ENCODE measurements at regions not wholly inside any gene's neighbourhood (a gene's known extent, or its start where the extent isn't known, plus 50 kb on each side); places are given as distances from the start of the nearest gene placed in this dataset.

GRCh38 chr15:25055356-25056068, 100.7 kb downstream of the SNRPN start:
- CTCF ChIA-PET = no interaction called here
- peak overlapping the region in 1 of 2 donors; percentile 29 for H3K4me3 ChIP-seq (ENCODE audit: control insufficient read depth in 1 of 2, extremely low read depth in 1 of 2, low read length in 1 of 2)
- WGBS (ENCODE audit: insufficient coverage) = 85% methylated on average over 9 of the region's 9 CpGs

DNA sequence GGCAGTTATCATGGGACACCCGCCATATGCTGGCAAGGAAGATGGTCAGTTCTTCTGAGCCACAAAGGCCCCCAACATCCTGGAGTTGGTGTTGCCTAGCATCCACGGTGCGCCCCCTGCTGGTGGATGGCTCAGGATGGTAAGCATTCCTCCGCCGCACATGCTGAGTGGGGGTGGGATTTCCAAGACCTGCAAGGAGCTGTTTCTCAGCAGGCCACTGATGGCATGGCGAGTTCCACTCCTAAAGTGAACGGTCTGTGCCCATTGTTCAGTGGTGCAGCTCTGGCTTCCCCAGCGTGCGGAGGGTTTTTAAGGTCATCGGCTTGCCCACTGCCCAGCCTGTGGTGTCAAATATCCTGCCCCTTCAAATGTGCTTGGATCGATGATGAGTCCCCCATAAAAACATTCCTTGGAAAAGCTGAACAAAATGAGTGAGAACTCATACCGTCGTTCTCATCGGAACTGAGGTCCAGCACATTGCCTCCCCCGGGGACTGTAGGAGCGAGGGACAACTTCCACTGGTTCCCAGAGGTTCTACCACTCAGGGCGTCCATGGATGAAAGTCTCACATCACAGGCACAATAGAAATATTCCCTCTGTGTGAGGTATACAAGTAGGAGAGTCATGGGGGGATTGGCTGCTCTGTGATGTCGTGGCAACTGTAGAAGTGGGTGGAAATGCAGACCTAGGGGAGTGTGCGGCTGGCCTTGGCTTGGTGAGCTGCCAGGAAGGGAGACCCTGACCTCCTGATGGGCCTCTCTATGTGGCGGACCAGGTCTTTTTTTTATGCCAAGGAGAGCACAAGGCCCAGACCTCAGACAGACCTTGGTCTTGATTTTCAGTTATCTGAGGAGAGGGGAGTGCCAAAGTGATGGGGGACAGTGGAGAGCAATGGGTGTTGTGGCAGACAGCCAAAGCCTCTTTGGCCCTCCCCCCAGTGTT, 102.0 kb downstream of the SNRPN start:
- ATAC-seq (replicated peaks in 1 of 4) = no peak
- Histone ChIP-seq H3K36me3 (ENCODE audit: control insufficient read depth in 2 of 2, extremely low read depth in 1 of 2, insufficient read depth in 1 of 2, low read length in 1 of 2) (peaks cover 19 to 50% of the 10 kb centered on the region in 2 donors), H3K4me3 (ENCODE audit: control insufficient read depth in 1 of 2, extremely low read depth in 1 of 2, low read length in 1 of 2) (peak overlapping the region in 1 of 2 donors; percentile 29), H3K9me3 (peaks cover 10% of the 10 kb centered on the region), H3K27me3 (replicated peaks in 1 of 2; ENCODE audit: control insufficient read depth in 2 of 2, extremely low read depth in 1 of 2, insufficient read depth in 2 of 2, low read length in 1 of 2) (no peaks in the 10 kb centered on the region), H3K27ac (ENCODE audit: low read length) (no peak overlapping the region), H3K4me1 (ENCODE audit: control insufficient read depth in 1 of 2, extremely low read depth in 1 of 2, insufficient read depth in 2 of 2, low read length in 2 of 2) (no peaks in the 10 kb centered on the region)
- Mint-ChIP-seq H3K27me3 (no peaks in the 10 kb centered on the region), H3K9me3 (peaks cover 22 to 83% (median 72%) of the 10 kb centered on the region in 3 donors), H3K27ac (no peak overlapping the region), H3K36me3 (peaks cover 98% of the 10 kb centered on the region), H3K4me1 (peaks cover 0 to 5% (median 0%) of the 10 kb centered on the region in 3 donors), H3K4me3 (peak overlapping the region in 1 of 3 donors; percentile 15)
- ChIA-PET POLR2A (no interaction called here), CTCF (interaction anchor here in 1 of 2 donors (0.5 kb wide), 1 partner anchor 877 kb away, joined by 4 read pairs; no protein-coding TSS in a partner anchor)
- DNase-seq = peak in 1 of 35 experiments; percentile 19
- 89% methylated on average over 13 of the region's 20 CpGs for WGBS (ENCODE audit: insufficient coverage)

More at GRCh38 chr15:25055356-25056068, 100.7 kb downstream of the SNRPN start:
- H3K36me3 ChIP-seq (ENCODE audit: control insufficient read depth in 2 of 2, extremely low read depth in 1 of 2, insufficient read depth in 1 of 2, low read length in 1 of 2) = peaks cover 19 to 48% of the 10 kb centered on the region in 2 donors
- no peaks in the 10 kb centered on the region for H3K27me3 Mint-ChIP-seq
- H3K9me3 Mint-ChIP-seq = peaks cover 23 to 86% (median 77%) of the 10 kb centered on the region in 3 donors
- H3K27ac Mint-ChIP-seq = no peak overlapping the region
- ATAC-seq (replicated peaks in 1 of 4) (no peak), DNase-seq (no peak)
- peaks cover 98% of the 10 kb centered on the region for H3K36me3 Mint-ChIP-seq
- peaks cover 10% of the 10 kb centered on the region for H3K9me3 ChIP-seq
- peaks cover 0 to 5% (median 0%) of the 10 kb centered on the region in 3 donors for H3K4me1 Mint-ChIP-seq
- no peak overlapping the region for H3K4me3 Mint-ChIP-seq
- no peaks in the 10 kb centered on the region for H3K4me1 ChIP-seq (ENCODE audit: control insufficient read depth in 1 of 2, extremely low read depth in 1 of 2, insufficient read depth in 2 of 2, low read length in 2 of 2)
- peaks cover 0 to under 1% of the 10 kb centered on the region in 2 experiments for H3K27me3 ChIP-seq (replicated peaks in 1 of 2; ENCODE audit: control insufficient read depth in 2 of 2, extremely low read depth in 1 of 2, insufficient read depth in 2 of 2, low read length in 1 of 2)
- no peak overlapping the region for H3K27ac ChIP-seq (ENCODE audit: low read length)
- POLR2A ChIA-PET = no interaction called here

DNA sequence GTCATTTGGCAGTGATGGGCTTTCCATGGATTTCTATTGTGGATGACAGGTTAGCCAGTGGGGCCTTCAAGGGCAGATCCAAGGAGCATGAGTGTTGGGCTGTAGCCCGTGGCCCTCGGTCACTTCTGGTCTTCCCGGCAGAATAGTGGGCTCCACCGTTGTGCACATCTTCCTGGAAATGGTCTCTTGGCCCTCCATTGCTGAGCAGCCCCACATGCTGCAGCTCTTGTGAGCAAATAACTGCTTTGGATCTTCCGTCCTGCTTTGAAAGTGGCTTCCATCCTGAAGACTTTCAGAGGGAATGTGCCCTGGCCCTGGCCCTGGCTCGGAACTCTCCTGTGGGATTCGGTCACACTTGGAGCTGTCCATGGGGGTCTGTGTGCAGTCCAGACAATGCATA, 102.8 kb downstream of the SNRPN start:
- CTCF ChIA-PET = interaction anchor here in 1 of 2 donors (0.5 kb wide), 1 partner anchor 877 kb away, joined by 4 read pairs; no protein-coding TSS in a partner anchor
- H3K27ac ChIP-seq (ENCODE audit: low read length) = no peak overlapping the region
- Mint-ChIP-seq H3K27ac (no peak overlapping the region), H3K4me3 (peak overlapping the region in 1 of 3 donors; percentile 39), H3K27me3 (no peaks in the 10 kb centered on the region), H3K9me3 (peaks cover 23 to 84% (median 74%) of the 10 kb centered on the region in 3 donors), H3K36me3 (peaks cover 98% of the 10 kb centered on the region), H3K4me1 (peaks cover 0 to 5% (median 0%) of the 10 kb centered on the region in 3 donors)
- H3K4me3 ChIP-seq (ENCODE audit: control insufficient read depth in 1 of 2, extremely low read depth in 1 of 2, low read length in 1 of 2) = peak overlapping the region in 1 of 2 donors; percentile 29
- whole genome bisulfite sequencing (ENCODE audit: insufficient coverage) = 98% methylated on average over 7 of the region's 7 CpGs
- DNase-seq (peak in 2 of 35 experiments; percentile 3 to 10), ATAC-seq (replicated peaks in 1 of 4) (no peak)
- peaks cover 19 to 53% of the 10 kb centered on the region in 2 donors for H3K36me3 ChIP-seq (ENCODE audit: control insufficient read depth in 2 of 2, extremely low read depth in 1 of 2, insufficient read depth in 1 of 2, low read length in 1 of 2)
- H3K4me1 ChIP-seq (ENCODE audit: control insufficient read depth in 1 of 2, extremely low read depth in 1 of 2, insufficient read depth in 2 of 2, low read length in 2 of 2) = no peaks in the 10 kb centered on the region
- H3K9me3 ChIP-seq = peaks cover 5% of the 10 kb centered on the region
- H3K27me3 ChIP-seq (replicated peaks in 1 of 2; ENCODE audit: control insufficient read depth in 2 of 2, extremely low read depth in 1 of 2, insufficient read depth in 2 of 2, low read length in 1 of 2) = peaks cover 0 to 2% of the 10 kb centered on the region in 2 experiments
- POLR2A ChIA-PET = no interaction called here

DNA sequence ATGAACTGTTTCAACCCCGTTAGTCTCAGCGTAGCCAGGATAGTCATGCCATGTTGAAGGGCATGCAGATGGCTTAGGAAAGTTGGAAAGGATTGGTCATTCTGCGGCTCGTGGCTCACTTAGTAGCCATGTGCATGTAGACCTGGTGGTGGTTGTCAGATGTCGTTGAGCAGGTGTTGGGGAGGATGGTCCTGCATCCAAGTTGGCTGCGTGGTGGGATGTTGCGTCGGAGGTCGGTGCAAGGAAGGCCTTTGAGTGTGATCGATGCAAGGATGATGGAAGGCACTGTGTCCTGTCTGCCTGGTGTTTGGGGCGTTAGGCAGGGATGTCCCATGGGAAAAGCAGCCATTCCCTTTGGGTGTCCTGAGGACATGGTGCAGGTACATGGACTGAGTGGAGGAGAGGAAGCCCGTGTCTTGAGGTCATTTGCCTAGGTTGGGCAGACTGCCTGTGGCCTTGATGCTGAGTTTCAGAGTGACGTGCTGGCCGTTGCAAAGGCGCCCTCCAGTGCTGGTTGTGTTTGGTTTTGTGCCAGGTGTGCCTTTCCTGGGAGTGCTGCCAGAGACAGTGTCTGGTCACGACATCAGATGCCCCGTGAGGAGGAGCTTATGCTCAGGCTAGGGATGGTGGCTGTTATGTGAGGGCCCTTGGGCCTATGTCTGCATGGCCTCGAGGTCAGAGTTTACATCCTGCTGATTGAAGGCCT, 103.4 kb downstream of the SNRPN start:
- ChIA-PET CTCF (no interaction called here), POLR2A (no interaction called here)
- H3K27ac ChIP-seq (ENCODE audit: low read length) = no peak overlapping the region
- 88% methylated on average over 17 of the region's 18 CpGs for WGBS (ENCODE audit: insufficient coverage)
- Mint-ChIP-seq H3K4me3 (peak overlapping the region in 1 of 3 donors; percentile 39), H3K27ac (no peak overlapping the region), H3K36me3 (peaks cover 98% of the 10 kb centered on the region), H3K4me1 (peaks cover 0 to 5% (median 0%) of the 10 kb centered on the region in 3 donors), H3K27me3 (no peaks in the 10 kb centered on the region), H3K9me3 (peaks cover 22 to 84% (median 75%) of the 10 kb centered on the region in 3 donors)
- DNase-seq = peak in 2 of 35 experiments; percentile 9 to 13
- H3K9me3 ChIP-seq = peaks cover 4% of the 10 kb centered on the region
- H3K4me3 ChIP-seq (ENCODE audit: control insufficient read depth in 1 of 2, extremely low read depth in 1 of 2, low read length in 1 of 2) = no peak overlapping the region
- H3K36me3 ChIP-seq (ENCODE audit: control insufficient read depth in 2 of 2, extremely low read depth in 1 of 2, insufficient read depth in 1 of 2, low read length in 1 of 2) = peaks cover 14 to 58% of the 10 kb centered on the region in 2 donors
- peaks cover 0 to 3% of the 10 kb centered on the region in 2 experiments for H3K27me3 ChIP-seq (replicated peaks in 1 of 2; ENCODE audit: control insufficient read depth in 2 of 2, extremely low read depth in 1 of 2, insufficient read depth in 2 of 2, low read length in 1 of 2)
- no peak for ATAC-seq (replicated peaks in 1 of 4)
- H3K4me1 ChIP-seq (ENCODE audit: control insufficient read depth in 1 of 2, extremely low read depth in 1 of 2, insufficient read depth in 2 of 2, low read length in 2 of 2) = no peaks in the 10 kb centered on the region

GRCh38 chr15:25059698-25060471, 105.1 kb downstream of the SNRPN start:
- no peak for ATAC-seq (replicated peaks in 1 of 4)
- peaks cover 26 to 81% (median 79%) of the 10 kb centered on the region in 3 donors for H3K9me3 Mint-ChIP-seq
- peak overlapping the region in 1 of 3 donors; percentile 19 for H3K4me3 Mint-ChIP-seq
- Histone ChIP-seq H3K27ac (ENCODE audit: low read length) (no peak overlapping the region), H3K9me3 (peaks cover 4% of the 10 kb centered on the region), H3K4me3 (ENCODE audit: control insufficient read depth in 1 of 2, extremely low read depth in 1 of 2, low read length in 1 of 2) (peak overlapping the region in 1 of 2 donors; percentile 33), H3K27me3 (replicated peaks in 1 of 2; ENCODE audit: control insufficient read depth in 2 of 2, extremely low read depth in 1 of 2, insufficient read depth in 2 of 2, low read length in 1 of 2) (peaks cover 0 to 3% of the 10 kb centered on the region in 2 experiments), H3K4me1 (ENCODE audit: control insufficient read depth in 1 of 2, extremely low read depth in 1 of 2, insufficient read depth in 2 of 2, low read length in 2 of 2) (no peaks in the 10 kb centered on the region), H3K36me3 (ENCODE audit: control insufficient read depth in 2 of 2, extremely low read depth in 1 of 2, insufficient read depth in 1 of 2, low read length in 1 of 2) (peaks cover 8 to 67% of the 10 kb centered on the region in 2 donors)
- H3K36me3 Mint-ChIP-seq = peaks cover 100% of the 10 kb centered on the region
- 92% methylated on average over 19 of the region's 20 CpGs for WGBS (ENCODE audit: insufficient coverage)
- CTCF ChIA-PET = no interaction called here
- no peak overlapping the region for H3K27ac Mint-ChIP-seq
- H3K27me3 Mint-ChIP-seq = no peaks in the 10 kb centered on the region
- H3K4me1 Mint-ChIP-seq = peaks cover 0 to 5% (median 0%) of the 10 kb centered on the region in 3 donors
- DNase-seq = peak in 1 of 35 experiments; percentile 10
- POLR2A ChIA-PET = no interaction called here

Measured in T-cell (primary cell).